GM18520 (cell line): ENCODE measurements at regions not wholly inside any gene's neighbourhood (a gene's known extent, or its start where the extent isn't known, plus 50 kb on each side); places are given as distances from the start of the nearest gene placed in this dataset.
"Not testable (repeated sequence)": the region's sequence is repeated elsewhere in the genome, so short reads cannot be mapped to it uniquely, and the experiment has no call there.

Source experiments
- ATAC-seq: cut with Tn5 transposase; IDR thresholded peaks from one replicate; pipeline ENCODE4 v1.9.1; 2021; ENCODE audit not compliant: unreplicated experiment

DNA sequence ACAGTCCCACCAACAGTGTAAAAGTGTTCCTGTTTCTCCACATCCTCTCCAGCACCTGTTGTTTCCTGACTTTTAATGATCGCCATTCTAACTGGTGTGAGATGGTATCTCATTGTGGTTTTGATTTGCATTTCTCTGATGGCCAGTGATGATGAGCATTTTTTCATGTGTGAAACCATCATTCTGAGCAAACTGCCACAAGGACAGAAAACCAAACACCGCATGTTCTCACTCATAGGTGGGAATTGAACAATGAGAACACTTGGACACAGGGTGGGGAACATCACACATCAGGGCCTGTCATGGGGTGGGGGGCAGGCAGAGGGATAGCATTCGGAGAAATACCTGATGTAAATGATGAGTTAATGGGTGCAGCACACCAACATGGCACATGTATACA is 240.8 kb downstream of the FAT3 start:
- ATAC-seq = not testable (repeated sequence)

DNA sequence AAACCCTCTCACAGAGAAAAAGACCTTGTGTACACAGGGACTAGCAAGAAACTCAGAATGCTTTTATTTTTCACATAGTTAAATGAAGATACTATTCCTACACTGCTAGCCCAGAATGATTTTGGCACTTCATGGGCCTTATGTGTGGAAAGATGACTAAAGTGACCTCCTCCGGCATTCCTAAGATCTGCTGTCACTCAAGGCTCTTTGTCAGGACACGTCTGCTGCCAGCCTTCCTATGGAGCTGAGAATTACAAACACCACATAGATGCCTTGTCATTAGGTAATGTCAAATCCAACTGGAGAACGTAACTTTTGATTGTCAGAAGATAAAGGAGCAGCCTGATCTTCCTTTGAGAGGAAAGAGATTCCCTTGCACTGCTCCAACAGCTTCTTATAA is 249.1 kb downstream of the FAT3 start:
- no peak for ATAC-seq

- no peak for ATAC-seq
Measured at GRCh38 chr11:92475316-92475715, 250.7 kb downstream of the FAT3 start.

DNA sequence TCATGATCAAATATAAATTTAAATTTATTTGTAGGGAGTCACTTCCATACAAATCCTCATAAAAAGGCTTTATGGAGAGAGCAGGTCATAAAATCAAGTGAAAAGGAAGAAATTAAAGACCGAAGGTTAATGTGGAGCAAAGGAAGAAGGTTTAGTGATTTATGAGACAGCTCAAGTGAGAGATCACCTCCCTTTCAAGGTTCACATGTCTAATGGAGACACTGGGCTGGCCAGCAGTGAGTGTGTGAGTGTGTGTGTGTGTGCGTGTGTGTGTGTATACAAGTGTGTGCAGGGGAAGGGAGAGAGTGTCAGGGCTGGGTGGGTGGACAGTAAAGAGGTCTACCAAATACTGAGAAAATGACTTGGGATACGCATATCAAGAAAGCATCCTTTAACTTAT is 251.2 kb downstream of the FAT3 start:
- ATAC-seq = no peak

DNA sequence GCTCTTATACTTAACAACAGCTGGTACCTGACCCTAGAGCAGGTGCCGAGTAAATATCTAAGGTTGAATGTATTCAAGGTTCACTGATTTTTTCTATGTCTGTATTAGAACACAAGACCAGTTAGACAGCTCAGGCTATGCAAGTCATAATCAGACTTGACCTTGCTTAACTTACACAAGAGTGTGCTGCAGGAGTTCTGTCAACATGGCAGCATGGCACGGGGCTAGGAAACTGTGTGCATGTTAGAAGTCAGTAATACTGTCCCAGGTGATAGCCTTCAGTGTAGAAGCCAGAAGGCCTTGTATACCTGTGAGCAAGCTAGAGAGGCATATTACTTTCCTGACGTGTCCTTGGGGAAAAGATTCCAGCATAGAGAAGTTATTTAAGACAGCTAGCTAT is 253.1 kb downstream of the FAT3 start:
- no peak for ATAC-seq

GRCh38 chr11:92480499-92480898 is 255.9 kb downstream of the FAT3 start:
- no peak for ATAC-seq

DNA sequence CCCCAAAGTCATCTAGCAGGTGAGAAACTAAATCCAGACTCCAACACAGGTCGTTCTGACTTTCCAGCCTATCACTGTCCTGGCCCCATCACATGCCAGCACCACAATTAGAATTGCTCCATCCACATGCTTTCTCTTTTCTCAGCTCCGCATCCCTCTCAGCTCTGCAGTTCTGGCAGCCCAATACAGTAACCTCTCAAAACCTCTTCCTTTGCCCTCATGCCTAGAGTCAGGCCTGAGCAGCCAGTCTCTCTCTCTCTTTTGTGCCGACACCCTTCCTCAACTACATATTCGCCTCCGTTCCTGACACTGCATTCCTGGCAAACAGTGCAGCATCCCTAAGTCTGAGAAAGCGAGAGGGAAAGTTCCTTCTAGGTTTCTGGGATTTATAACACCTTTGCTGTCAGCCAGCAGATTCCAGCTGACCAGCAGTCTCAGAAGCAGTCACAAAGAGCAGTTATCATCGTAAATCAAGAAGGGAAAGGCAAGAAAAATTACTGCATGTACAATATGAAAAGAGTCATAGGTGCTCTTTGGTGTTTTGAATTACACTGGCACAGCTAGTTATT is 258.0 kb downstream of the FAT3 start:
- ATAC-seq = no peak

GRCh38 chr11:92484570-92484969 is 260.0 kb downstream of the FAT3 start:
- no peak for ATAC-seq

GRCh38 chr11:92489826-92490399 is 265.3 kb downstream of the FAT3 start:
- ATAC-seq = no peak

- no peak for ATAC-seq
Measured at GRCh38 chr11:92492372-92492771, 267.8 kb downstream of the FAT3 start.

GRCh38 chr11:92495107-92495793 is 270.6 kb downstream of the FAT3 start:
- no peak for ATAC-seq

DNA sequence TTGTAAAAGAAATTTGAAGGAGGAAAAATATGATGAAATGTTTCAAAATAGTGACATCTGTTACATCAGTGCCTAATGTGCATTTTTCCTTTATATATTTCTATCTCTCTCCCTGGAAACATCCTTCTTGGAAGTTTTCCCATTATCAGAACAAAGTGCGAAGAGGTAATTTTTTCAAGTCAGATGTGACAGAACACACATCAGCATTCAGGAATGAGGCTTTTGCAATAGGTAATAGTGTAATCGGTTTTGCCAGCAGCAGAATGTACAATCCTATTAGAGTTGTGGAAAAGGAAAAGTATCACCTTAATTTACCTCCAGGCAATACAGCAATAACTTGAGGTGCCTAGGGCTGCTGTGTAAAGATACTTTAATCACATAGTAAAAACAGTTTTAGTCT is 275.8 kb downstream of the FAT3 start:
- no peak for ATAC-seq

- no peak for ATAC-seq
Measured at GRCh38 chr11:92501066-92501739, 276.6 kb downstream of the FAT3 start.

DNA sequence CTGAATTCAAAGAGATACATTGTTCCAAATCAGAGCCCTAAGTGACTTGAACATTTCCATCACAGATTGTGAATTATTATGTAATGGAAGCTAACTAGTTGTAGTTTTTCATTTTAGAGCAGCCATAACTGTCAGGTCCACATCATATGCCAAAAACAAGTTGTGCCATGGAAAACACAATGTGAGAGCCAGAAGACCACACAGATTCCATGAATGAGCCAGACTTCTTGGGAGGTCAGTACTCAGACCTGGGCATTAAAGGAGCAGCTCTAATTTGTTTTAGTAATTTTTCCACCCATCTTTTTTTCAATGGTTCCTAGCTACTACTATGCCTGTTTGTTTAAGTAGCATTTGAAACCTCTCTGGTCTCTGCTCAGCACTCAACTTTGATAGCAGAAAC is 279.4 kb downstream of the FAT3 start:
- no peak for ATAC-seq

- ATAC-seq = no peak
Measured at GRCh38 chr11:92504534-92504933, 279.9 kb downstream of the FAT3 start.

DNA sequence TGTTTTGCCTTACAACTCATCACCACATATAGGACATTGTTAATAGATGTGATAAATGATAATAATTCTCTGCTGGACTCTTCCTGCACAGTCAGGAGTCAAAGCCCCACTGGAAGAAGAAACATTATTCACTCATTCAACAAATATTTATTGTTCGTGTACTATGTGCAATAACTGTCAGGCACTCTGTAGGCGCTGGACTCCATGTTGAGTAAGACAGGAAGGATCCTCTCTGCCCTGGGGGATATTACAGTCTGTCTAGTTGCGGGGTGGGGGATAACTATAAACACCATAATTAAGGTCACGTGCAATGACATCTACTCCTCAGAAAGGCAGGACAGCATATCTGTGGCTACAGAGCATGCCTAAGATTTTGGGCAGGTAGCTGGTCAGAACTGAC is 281.1 kb downstream of the FAT3 start:
- no peak for ATAC-seq

GRCh38 chr11:92506809-92507336 is 282.3 kb downstream of the FAT3 start:
- no peak for ATAC-seq

GRCh38 chr11:92510591-92510990 is 286.0 kb downstream of the FAT3 start:
- ATAC-seq = no peak

GRCh38 chr11:92511522-92512203 is 287.0 kb downstream of the FAT3 start:
- ATAC-seq = no peak

DNA sequence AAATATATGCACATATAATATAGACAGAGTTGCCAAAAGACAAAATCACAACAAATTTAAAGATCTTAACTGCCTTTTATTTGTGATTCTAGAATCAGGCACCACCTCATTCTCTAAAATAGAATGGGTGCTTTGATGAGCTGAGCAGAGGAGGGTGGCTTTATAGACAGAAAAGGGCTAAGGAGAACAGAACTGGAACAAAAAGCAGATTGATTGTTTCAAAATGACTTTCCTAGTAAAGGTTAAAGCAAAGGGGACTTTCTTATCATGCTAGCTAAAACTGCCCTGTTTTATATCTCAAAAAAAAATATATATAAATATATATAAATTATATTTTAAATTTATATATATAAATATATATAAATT is 287.6 kb downstream of the FAT3 start:
- no peak for ATAC-seq

- no peak for ATAC-seq
Measured at GRCh38 chr11:92523611-92524010, 299.0 kb downstream of the FAT3 start.
